HEK293 (cell line): ENCODE measurements at regions not wholly inside any gene's neighbourhood (a gene's known extent, or its start where the extent isn't known, plus 50 kb on each side); places are given as distances from the start of the nearest gene placed in this dataset.

Experiments
- CTCF ChIA-PET: fragments of 350-600 bp; formaldehyde crosslinking; extraction: SDS; loops from one replicate; lab custom pipeline; 2021; ENCODE audit warnings: antibody characterized with exemption; lab: Yijun Ruan, JAX
- POLR2A ChIA-PET: fragments of 300-600 bp; formaldehyde crosslinking; extraction: SDS; loops from one replicate; lab custom pipeline; 2020; ENCODE audit warnings: antibody characterized with exemption, inconsistent platforms; lab: Yijun Ruan, JAX
- H3K27ac ChIP-seq: fragments of 200-500 bp; sonication (Bioruptor generic); 2 replicates; pipeline ENCODE4 v1.5.1; 2014; ENCODE audit warnings: low read depth, low read length, control low read depth, inconsistent platforms; ENCODE audit errors: extremely low read depth
- H3K36me3 ChIP-seq, 2 experiments: fragments of 200-500 bp in 1 of 2; sonication (Bioruptor generic) in 1 of 2; 1 replicate in 1 of 2; 2 replicates in 1 of 2; pipeline ENCODE4 v1.5.1; 2014 to 2017; ENCODE audit warnings: inconsistent platforms in 2 of 2, low read length in 2 of 2; ENCODE audit not compliant: control insufficient read depth in 2 of 2, insufficient read depth in 1 of 2
- H3K4me1 ChIP-seq: fragments of 200-500 bp; sonication (Bioruptor generic); 2 replicates; pipeline ENCODE4 v1.5.1; 2014; ENCODE audit warnings: mild to moderate bottlenecking, low read length, inconsistent platforms; ENCODE audit not compliant: control insufficient read depth, insufficient read depth
- H3K4me3 ChIP-seq: 2 replicates; pipeline ENCODE4 v1.5.1; 2011; ENCODE audit warnings: low read depth, mild to moderate bottlenecking, control low read depth, low read length, moderate library complexity
- H3K9me3 ChIP-seq: fragments of 200-500 bp; sonication (Bioruptor generic); 2 replicates; pipeline ENCODE4 v1.5.1; 2014; ENCODE audit warnings: low read depth, low read length, inconsistent platforms; ENCODE audit not compliant: control insufficient read depth, insufficient read depth
- HOXD13 ChIP-seq: sonication (generic); formaldehyde crosslinking; IDR thresholded peaks from 2 replicates; pipeline ENCODE4 v1.8.0; 2022; ENCODE audit warnings: missing genetic modification reagents, borderline replicate concordance
- IKZF3 ChIP-seq: fragments of 450-650 bp; IDR thresholded peaks from 2 replicates; pipeline ENCODE4 v1.5.0; 2018; ENCODE audit warnings: missing biosample characterization, mild to moderate bottlenecking, missing genetic modification characterization, moderate library complexity
- MYNN ChIP-seq: fragments of 450-650 bp; formaldehyde crosslinking; IDR thresholded peaks from 2 replicates; pipeline ENCODE4 v1.5.1; 2016; ENCODE audit warnings: missing biosample characterization, missing genetic modification characterization, borderline replicate concordance
- WT1 ChIP-seq: fragments of 450-650 bp; formaldehyde crosslinking; IDR thresholded peaks from 2 replicates; pipeline ENCODE4 v1.5.1; 2016; ENCODE audit warnings: missing biosample characterization, missing genetic modification characterization
- ZBTB17 ChIP-seq: fragments of 450-650 bp; formaldehyde crosslinking; IDR thresholded peaks from 2 replicates; pipeline ENCODE4 v1.5.1; 2016; ENCODE audit warnings: missing biosample characterization, missing genetic modification characterization
- ZNF157 ChIP-seq: fragments of 450-650 bp; formaldehyde crosslinking; IDR thresholded peaks from 2 replicates; pipeline ENCODE4 v1.5.1; 2016; ENCODE audit warnings: missing biosample characterization, missing genetic modification characterization
- ZNF266 ChIP-seq: fragments of 450-650 bp; formaldehyde crosslinking; IDR thresholded peaks from 2 replicates; pipeline ENCODE4 v1.5.1; 2016; ENCODE audit warnings: missing biosample characterization, missing genetic modification characterization, low read depth
- ZNF311 ChIP-seq: fragments of 450-650 bp; formaldehyde crosslinking; IDR thresholded peaks from 2 replicates; pipeline ENCODE4 v1.5.1; 2017; ENCODE audit warnings: missing biosample characterization, missing genetic modification characterization, borderline replicate concordance
- ZNF391 ChIP-seq: fragments of 450-650 bp; formaldehyde crosslinking; IDR thresholded peaks from 2 replicates; pipeline ENCODE4 v1.5.1; 2016; ENCODE audit warnings: low read depth, missing biosample characterization, missing genetic modification characterization, borderline replicate concordance
- ZNF514 ChIP-seq: fragments of 450-650 bp; formaldehyde crosslinking; IDR thresholded peaks from 2 replicates; pipeline ENCODE4 v1.5.1; 2016; ENCODE audit warnings: missing biosample characterization, missing genetic modification characterization
- ZNF530 ChIP-seq: fragments of 450-650 bp; formaldehyde crosslinking; IDR thresholded peaks from 2 replicates; pipeline ENCODE4 v1.5.1; 2016; ENCODE audit warnings: low read depth, missing biosample characterization, missing genetic modification characterization
- ZNF544 ChIP-seq: fragments of 450-650 bp; formaldehyde crosslinking; IDR thresholded peaks from 2 replicates; pipeline ENCODE4 v1.5.0; 2017; ENCODE audit warnings: missing biosample characterization, missing genetic modification characterization
- ZNF610 ChIP-seq: fragments of 450-650 bp; formaldehyde crosslinking; IDR thresholded peaks from 2 replicates; pipeline ENCODE4 v1.5.1; 2016; ENCODE audit warnings: missing biosample characterization, missing genetic modification characterization, borderline replicate concordance
- ZNF747 ChIP-seq: fragments of 450-650 bp; formaldehyde crosslinking; IDR thresholded peaks from 2 replicates; pipeline ENCODE4 v1.5.1; 2016; ENCODE audit warnings: missing biosample characterization, missing genetic modification characterization
- ZSCAN23 ChIP-seq: fragments of 450-650 bp; formaldehyde crosslinking; IDR thresholded peaks from 2 replicates; pipeline ENCODE4 v1.5.1; 2016; ENCODE audit warnings: missing biosample characterization, missing genetic modification characterization
- TF ChIP-seq, protein P1 (sequence below): fragments of 450-650 bp; formaldehyde crosslinking; IDR thresholded peaks from 2 replicates; pipeline ENCODE4 v1.5.1; 2016; ENCODE audit warnings: missing biosample characterization, missing genetic modification characterization
- TF ChIP-seq, protein P2 (sequence below): fragments of 450-650 bp; formaldehyde crosslinking; IDR thresholded peaks from 2 replicates; pipeline ENCODE4 v1.5.1; 2016; ENCODE audit warnings: missing biosample characterization, missing genetic modification characterization
- TF ChIP-seq, protein P3 (sequence below): fragments of 450-650 bp; formaldehyde crosslinking; IDR thresholded peaks from 2 replicates; pipeline ENCODE4 v1.5.1; 2016; ENCODE audit warnings: missing biosample characterization, missing genetic modification characterization
- TF ChIP-seq, protein P4 (sequence below): fragments of 450-650 bp; formaldehyde crosslinking; IDR thresholded peaks from 2 replicates; pipeline ENCODE4 v1.5.1; 2016; ENCODE audit warnings: missing biosample characterization, missing genetic modification characterization
- TF ChIP-seq, protein P5 (sequence below): fragments of 450-650 bp; formaldehyde crosslinking; IDR thresholded peaks from 2 replicates; pipeline ENCODE4 v1.5.1; 2016; ENCODE audit warnings: missing biosample characterization, missing genetic modification characterization
- TF ChIP-seq, protein P6 (sequence below): sonication (generic); formaldehyde crosslinking; IDR thresholded peaks from 2 replicates; pipeline ENCODE4 v1.8.1; 2022; ENCODE audit warnings: mild to moderate bottlenecking, moderate library complexity, missing genetic modification reagents

DNA sequence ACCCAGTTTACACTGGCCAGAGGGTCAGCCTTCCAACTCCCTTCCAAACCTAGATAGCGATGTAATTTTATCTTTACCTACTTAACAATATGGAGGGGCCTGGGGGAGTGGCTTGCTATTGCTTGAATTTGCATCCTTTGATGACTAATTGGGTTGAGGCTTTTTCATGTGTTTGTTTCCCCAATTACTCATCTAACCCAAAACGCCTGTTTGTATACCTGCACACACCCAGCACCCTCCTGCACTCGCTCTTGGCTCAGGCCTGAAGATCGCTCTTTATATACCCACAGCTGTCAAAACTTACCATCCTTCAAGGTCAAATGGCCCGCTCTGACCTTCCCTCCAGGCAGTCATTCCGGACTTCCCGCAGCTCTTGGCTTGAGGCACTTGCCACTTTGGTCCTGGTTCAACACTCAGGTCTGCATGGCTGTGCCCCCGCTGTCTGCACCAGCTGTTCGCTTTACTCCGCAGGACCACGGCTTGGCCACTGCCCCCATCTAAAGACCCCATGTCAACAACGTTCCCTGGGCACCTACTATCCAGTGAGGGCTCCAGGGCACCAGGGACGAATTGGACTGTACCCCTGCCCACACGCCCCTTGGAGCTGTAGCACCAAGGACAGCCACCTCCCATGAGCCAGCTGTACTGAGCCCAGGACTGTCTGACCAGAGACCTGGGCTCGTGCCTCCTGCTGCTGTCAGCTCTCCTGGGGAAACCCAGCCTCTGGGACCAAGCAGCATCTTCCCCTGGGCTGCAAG is 76.1 kb upstream of the ADAMTS2 start:
- Histone ChIP-seq H3K4me3 (no peak overlapping the region), H3K27ac (no peak overlapping the region), H3K36me3 (no peaks in the 10 kb centered on the region), H3K9me3 (no peaks in the 10 kb centered on the region), H3K4me1 (no peaks in the 10 kb centered on the region)
- ChIA-PET POLR2A (no interaction called here), CTCF (interaction anchor here (0.6 kb wide), 2 partner anchors 8 to 246 kb away, joined by 3 to 4 read pairs; no protein-coding TSS in a partner anchor)
- TF ChIP-seq, protein P1, sequence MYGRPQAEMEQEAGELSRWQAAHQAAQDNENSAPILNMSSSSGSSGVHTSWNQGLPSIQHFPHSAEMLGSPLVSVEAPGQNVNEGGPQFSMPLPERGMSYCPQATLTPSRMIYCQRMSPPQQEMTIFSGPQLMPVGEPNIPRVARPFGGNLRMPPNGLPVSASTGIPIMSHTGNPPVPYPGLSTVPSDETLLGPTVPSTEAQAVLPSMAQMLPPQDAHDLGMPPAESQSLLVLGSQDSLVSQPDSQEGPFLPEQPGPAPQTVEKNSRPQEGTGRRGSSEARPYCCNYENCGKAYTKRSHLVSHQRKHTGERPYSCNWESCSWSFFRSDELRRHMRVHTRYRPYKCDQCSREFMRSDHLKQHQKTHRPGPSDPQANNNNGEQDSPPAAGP (tag by site-specific recombination): 0 out of 2 replicates have a peak, but pooled peaks have one; percentile 35
- TF ChIP-seq, protein P2, sequence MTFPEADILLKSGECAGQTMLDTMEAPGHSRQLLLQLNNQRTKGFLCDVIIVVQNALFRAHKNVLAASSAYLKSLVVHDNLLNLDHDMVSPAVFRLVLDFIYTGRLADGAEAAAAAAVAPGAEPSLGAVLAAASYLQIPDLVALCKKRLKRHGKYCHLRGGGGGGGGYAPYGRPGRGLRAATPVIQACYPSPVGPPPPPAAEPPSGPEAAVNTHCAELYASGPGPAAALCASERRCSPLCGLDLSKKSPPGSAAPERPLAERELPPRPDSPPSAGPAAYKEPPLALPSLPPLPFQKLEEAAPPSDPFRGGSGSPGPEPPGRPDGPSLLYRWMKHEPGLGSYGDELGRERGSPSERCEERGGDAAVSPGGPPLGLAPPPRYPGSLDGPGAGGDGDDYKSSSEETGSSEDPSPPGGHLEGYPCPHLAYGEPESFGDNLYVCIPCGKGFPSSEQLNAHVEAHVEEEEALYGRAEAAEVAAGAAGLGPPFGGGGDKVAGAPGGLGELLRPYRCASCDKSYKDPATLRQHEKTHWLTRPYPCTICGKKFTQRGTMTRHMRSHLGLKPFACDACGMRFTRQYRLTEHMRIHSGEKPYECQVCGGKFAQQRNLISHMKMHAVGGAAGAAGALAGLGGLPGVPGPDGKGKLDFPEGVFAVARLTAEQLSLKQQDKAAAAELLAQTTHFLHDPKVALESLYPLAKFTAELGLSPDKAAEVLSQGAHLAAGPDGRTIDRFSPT (tag by site-specific recombination): no peak
- TF ChIP-seq ZNF514 (tag by site-specific recombination): no peak
- TF ChIP-seq, protein P3, sequence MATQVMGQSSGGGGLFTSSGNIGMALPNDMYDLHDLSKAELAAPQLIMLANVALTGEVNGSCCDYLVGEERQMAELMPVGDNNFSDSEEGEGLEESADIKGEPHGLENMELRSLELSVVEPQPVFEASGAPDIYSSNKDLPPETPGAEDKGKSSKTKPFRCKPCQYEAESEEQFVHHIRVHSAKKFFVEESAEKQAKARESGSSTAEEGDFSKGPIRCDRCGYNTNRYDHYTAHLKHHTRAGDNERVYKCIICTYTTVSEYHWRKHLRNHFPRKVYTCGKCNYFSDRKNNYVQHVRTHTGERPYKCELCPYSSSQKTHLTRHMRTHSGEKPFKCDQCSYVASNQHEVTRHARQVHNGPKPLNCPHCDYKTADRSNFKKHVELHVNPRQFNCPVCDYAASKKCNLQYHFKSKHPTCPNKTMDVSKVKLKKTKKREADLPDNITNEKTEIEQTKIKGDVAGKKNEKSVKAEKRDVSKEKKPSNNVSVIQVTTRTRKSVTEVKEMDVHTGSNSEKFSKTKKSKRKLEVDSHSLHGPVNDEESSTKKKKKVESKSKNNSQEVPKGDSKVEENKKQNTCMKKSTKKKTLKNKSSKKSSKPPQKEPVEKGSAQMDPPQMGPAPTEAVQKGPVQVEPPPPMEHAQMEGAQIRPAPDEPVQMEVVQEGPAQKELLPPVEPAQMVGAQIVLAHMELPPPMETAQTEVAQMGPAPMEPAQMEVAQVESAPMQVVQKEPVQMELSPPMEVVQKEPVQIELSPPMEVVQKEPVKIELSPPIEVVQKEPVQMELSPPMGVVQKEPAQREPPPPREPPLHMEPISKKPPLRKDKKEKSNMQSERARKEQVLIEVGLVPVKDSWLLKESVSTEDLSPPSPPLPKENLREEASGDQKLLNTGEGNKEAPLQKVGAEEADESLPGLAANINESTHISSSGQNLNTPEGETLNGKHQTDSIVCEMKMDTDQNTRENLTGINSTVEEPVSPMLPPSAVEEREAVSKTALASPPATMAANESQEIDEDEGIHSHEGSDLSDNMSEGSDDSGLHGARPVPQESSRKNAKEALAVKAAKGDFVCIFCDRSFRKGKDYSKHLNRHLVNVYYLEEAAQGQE (tag by site-specific recombination): peak; percentile 82
- no peak for TF ChIP-seq IKZF3 (tag by site-specific recombination)
- no peak for TF ChIP-seq ZNF610 (tag by site-specific recombination)

DNA sequence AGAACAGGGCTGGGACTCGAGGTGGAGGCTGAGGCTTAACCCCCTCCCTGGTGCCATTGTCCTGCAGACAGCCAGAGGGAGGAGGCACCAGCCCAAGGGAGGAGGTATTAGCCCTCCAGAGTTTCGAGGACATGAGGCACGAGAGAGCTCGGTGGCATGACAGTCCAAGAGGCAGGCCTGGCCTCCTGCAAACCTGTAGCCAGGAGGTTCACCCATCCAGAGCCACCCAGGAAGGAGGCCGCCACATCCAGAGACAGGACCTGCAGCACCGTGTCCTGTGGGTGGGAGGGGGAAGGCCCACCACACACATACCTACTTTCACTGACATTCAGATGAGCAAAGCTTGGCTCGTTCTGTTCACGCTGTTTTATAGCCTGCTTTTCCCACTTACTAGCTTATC is 75.2 kb upstream of the ADAMTS2 start:
- H3K27ac ChIP-seq: no peak overlapping the region
- no peaks in the 10 kb centered on the region for H3K36me3 ChIP-seq
- ChIA-PET CTCF (interaction anchor here (0.6 kb wide), 1 partner anchor 245 kb away, joined by 3 read pairs; no protein-coding TSS in a partner anchor), POLR2A (no interaction called here)
- H3K4me1 ChIP-seq: no peaks in the 10 kb centered on the region
- no peaks in the 10 kb centered on the region for H3K9me3 ChIP-seq
- H3K4me3 ChIP-seq: no peak overlapping the region
- TF ChIP-seq, protein P4, sequence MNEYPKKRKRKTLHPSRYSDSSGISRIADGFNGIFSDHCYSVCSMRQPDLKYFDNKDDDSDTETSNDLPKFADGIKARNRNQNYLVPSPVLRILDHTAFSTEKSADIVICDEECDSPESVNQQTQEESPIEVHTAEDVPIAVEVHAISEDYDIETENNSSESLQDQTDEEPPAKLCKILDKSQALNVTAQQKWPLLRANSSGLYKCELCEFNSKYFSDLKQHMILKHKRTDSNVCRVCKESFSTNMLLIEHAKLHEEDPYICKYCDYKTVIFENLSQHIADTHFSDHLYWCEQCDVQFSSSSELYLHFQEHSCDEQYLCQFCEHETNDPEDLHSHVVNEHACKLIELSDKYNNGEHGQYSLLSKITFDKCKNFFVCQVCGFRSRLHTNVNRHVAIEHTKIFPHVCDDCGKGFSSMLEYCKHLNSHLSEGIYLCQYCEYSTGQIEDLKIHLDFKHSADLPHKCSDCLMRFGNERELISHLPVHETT (tag by site-specific recombination): no peak
- no peak for TF ChIP-seq WT1 (tag by site-specific recombination)
- TF ChIP-seq ZNF391: no peak
- TF ChIP-seq, protein P1 (tag by site-specific recombination): no peak
- TF ChIP-seq ZSCAN23 (tag by site-specific recombination): no peak
- TF ChIP-seq, protein P5, sequence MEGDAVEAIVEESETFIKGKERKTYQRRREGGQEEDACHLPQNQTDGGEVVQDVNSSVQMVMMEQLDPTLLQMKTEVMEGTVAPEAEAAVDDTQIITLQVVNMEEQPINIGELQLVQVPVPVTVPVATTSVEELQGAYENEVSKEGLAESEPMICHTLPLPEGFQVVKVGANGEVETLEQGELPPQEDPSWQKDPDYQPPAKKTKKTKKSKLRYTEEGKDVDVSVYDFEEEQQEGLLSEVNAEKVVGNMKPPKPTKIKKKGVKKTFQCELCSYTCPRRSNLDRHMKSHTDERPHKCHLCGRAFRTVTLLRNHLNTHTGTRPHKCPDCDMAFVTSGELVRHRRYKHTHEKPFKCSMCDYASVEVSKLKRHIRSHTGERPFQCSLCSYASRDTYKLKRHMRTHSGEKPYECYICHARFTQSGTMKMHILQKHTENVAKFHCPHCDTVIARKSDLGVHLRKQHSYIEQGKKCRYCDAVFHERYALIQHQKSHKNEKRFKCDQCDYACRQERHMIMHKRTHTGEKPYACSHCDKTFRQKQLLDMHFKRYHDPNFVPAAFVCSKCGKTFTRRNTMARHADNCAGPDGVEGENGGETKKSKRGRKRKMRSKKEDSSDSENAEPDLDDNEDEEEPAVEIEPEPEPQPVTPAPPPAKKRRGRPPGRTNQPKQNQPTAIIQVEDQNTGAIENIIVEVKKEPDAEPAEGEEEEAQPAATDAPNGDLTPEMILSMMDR (tag by site-specific recombination): no peak
- TF ChIP-seq ZNF311: no peak
- no peak for TF ChIP-seq HOXD13 (CRISPR knock-in tag)
- no peak for TF ChIP-seq ZNF747 (tag by site-specific recombination)
- TF ChIP-seq, protein P6, sequence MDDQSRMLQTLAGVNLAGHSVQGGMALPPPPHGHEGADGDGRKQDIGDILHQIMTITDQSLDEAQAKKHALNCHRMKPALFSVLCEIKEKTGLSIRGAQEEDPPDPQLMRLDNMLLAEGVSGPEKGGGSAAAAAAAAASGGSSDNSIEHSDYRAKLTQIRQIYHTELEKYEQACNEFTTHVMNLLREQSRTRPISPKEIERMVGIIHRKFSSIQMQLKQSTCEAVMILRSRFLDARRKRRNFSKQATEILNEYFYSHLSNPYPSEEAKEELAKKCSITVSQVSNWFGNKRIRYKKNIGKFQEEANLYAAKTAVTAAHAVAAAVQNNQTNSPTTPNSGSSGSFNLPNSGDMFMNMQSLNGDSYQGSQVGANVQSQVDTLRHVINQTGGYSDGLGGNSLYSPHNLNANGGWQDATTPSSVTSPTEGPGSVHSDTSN (CRISPR knock-in tag): no peak
- no peak for TF ChIP-seq ZNF157 (tag by site-specific recombination)
- no peak for TF ChIP-seq ZBTB17 (tag by site-specific recombination)
- no peak for TF ChIP-seq ZNF530 (tag by site-specific recombination)
- no peak for TF ChIP-seq ZNF544
- TF ChIP-seq ZNF266 (tag by site-specific recombination): no peak
- no peak for TF ChIP-seq MYNN (tag by site-specific recombination)
